GM10266 (cell line): ENCODE measurements at regions not wholly inside any gene's neighbourhood (a gene's known extent, or its start where the extent isn't known, plus 50 kb on each side); places are given as distances from the start of the nearest gene placed in this dataset.

Source experiments
- DNase-seq: peaks from one replicate; pipeline ENCODE4 v3.0.0; 2012; ENCODE audit errors: extremely low spot score
- TF ChIP-seq, protein P1 (sequence below): IDR thresholded peaks from 2 replicates; pipeline ENCODE4 v1.5.1; 2012; ENCODE audit warnings: mild to moderate bottlenecking, low read depth; ENCODE audit not compliant: control insufficient read depth, insufficient read depth; ENCODE audit errors: missing control alignments

DNA sequence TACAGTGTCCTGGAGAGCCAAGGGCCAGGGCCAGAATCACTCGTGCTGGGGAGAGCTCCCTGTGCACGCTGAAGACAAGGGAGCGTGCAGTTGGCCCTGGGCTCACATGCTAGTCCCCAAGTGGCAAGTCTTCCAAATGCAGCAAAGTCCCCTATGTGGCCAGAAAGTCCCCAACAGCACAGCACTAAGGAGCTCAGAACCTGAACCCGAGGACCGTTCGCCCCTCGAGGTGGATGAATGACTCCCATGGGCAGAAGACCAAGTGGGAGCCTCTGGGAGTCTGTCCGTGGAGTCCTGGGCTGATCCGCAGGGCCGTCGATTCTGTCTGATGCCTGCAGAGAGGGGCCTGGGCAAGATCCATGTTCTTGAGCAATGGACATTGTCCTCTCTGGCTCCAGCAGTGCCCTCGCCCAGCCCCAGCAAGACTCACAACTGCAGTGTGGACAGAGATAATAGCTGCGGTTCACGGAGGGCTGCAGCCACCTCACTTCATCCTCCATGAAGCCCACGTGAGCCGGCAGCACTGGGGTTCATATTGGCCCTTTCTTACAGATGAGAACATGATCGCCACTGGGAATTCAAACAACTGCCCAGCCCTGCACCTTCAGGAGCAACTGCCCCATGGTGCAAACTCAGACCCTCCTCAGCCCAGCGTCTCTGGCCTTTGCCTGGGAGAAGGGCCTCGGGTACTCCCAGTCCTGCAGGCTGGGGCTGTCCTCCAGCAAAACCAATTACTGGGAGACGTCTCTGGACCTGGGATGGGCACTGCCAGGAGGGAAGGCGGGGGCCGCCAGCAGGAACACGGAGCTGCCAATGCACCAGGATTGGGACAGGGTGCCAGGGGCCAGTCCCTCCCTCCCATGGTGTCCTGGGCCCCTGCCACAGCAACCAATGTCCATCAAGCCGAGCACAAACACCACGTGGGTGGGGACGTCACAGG is 243.7 kb downstream of the NPHP4 start:
- TF ChIP-seq, protein P1, sequence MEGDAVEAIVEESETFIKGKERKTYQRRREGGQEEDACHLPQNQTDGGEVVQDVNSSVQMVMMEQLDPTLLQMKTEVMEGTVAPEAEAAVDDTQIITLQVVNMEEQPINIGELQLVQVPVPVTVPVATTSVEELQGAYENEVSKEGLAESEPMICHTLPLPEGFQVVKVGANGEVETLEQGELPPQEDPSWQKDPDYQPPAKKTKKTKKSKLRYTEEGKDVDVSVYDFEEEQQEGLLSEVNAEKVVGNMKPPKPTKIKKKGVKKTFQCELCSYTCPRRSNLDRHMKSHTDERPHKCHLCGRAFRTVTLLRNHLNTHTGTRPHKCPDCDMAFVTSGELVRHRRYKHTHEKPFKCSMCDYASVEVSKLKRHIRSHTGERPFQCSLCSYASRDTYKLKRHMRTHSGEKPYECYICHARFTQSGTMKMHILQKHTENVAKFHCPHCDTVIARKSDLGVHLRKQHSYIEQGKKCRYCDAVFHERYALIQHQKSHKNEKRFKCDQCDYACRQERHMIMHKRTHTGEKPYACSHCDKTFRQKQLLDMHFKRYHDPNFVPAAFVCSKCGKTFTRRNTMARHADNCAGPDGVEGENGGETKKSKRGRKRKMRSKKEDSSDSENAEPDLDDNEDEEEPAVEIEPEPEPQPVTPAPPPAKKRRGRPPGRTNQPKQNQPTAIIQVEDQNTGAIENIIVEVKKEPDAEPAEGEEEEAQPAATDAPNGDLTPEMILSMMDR: no peak

DNA sequence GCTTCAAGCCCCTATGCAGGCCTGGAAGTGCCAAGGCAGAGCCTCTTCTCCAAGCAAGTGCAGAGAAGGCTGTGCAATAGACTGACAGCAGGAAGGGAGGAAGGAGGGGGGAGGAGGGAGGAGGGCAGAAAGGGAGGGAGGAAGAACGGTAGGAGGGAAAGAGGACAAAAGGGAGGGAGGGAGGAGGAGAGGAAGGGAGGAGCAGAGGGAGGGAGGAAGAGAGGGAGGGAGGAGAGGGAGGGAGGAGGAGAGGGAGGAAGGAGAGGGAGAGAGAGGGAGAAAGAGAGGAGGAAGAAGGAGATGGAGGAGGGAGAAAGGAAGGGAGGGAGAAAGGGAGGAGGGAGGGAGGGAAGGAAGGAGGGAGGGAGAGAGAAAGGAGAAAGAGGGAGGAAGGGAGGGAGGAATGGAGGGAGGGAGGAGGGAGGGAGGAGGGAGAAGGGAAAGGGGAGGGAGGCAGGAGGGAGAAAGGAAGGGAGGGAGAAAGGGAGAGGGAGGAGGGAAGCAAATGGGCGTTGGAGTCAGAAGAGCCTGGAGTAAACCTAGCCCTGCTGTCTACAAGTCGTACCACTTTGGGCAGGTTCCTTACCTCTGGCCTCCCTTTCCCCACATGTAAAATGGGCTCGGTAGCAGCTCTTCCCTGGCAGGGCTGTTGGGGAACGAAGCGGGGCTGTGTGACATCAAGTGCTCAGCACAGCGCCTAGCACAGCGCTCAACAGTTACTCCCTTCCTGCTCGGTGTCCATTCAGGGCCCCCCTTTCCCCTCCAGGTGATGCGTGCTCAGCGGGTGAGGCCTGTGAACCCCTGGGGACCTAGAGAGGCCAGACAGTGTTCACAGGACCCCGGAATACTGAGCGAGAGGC is 244.6 kb downstream of the NPHP4 start:
- no peak for DNase-seq

More for the DNA sequence above, 243.7 kb downstream of the NPHP4 start:
- DNase-seq: no peak

DNA sequence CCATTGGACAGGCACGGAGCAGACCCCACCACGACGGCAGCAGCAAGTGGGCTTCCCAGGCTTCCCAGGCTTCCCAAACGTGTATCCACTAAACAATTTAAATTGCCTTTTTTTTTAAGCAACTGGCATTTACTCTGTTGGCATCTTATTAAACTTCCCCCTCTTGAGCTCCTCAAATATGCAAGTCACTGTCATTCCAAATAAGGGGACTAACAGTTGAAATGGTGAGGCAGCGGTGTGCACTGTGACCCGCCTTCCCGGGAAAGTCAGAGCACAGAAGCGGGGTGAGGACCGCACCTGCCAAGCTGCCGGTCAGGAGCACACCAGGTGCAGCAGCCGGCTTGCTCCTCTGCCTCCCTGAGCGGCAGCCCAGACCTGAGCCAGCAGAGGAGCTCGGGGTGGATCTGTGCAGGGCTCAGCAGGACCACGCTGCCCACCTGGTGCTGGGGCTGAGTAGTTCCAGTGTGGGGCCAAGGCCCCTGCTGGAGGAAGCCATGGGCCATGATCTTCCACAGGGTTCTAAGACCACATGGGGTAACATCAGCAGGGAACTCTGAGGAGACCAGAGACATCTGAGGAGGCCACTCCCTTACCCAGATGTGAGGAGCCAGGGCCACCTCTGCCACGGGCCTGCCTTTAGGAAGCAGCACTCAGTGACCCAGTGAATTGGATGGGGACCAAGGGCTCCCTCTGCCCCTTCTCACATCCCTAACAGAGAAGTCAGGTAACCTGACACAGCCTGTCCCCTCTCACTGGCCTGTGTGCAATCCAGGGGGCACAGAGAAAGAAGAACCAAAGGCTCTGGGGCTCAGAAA is 245.4 kb downstream of the NPHP4 start:
- TF ChIP-seq, protein P1: no peak
- DNase-seq: no peak

More for the DNA sequence above, 244.6 kb downstream of the NPHP4 start:
- TF ChIP-seq, protein P1: no peak

DNA sequence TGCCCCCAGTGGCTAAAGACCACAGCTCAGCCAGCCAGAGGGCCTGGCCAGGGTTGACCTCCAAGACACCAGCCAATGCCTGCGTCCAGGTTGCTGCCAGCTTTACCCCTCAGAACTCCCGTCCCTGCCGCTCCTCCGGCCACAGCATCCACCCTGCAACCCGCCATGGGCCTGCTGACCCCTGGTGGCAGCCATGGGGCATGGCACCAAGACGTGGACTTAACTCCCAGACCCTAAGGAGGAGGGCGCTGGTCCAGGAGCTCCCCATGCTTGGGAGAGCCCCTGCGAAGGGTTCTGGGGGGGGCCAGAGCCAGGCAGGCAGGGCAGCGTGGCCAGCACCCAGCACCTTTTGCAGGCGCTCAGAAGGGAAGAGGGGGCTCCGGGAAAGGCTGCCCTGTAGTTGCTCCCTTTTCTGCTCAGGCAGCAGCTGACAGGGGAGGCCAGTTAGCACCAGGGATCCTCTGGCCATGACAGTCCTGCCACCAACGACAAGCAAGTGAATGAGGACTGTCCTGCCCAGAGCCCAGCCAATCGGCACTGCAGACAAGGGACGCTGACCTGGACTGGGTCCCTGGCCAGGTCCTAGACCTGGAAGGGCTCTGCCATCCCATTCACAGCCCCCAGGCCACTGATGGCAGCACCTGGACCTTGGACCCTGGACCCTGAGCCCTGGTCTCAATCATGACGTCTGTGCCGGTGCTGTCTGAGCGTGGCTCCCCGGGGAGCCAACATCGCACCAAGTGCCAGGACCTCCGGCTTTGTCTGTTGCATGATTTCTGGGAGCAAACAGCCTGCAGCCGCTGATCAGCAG is 246.2 kb downstream of the NPHP4 start:
- peak; percentile 82 for DNase-seq
- TF ChIP-seq, protein P1: peak; percentile 96

DNA sequence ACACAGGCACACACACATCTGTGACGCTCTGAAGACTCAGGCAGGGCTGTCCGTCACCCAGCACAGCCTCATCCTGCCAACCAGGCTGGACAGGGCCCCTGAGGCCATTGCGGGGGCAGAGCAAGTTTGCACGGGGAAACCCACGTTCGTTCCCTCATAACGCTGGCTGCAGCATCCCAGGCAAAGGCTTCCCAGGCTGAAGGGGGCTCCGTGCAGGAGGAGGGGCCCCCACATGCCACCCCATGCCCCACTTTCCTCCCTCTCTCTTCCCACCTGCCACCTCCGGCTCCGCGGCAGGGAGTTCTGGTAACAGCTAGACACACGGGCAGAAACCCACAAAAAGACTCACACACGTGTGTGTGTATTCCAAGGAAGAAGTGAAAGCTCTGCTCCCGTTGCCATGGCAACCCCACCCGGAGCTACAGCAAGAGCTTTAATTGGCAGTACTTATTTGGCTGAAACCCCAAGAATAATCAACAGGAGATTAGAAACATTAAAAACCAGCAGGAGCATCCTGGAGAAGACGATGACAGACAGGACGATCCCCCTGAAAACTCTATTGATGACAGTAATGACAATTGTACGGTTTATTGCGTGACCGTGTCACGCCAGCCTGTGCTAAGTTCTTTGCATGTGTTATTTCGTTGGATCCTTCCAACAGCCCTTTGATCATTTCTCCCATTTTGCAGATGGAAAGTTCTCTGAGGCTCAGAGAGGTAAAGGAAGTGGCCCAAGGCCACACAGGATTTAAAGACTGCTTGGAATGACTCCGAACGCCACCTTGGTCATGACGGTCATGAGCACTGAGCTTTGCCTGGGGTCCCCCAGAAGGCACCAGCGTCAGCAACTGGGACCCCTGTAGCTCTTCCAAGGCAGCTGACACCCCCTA is 247.1 kb downstream of the NPHP4 start:
- DNase-seq: no peak
- TF ChIP-seq, protein P1: no peak
